Umbilical cord (tissue), 1 donor: ENCODE measurements at regions not wholly inside any gene's neighbourhood (a gene's known extent, or its start where the extent isn't known, plus 50 kb on each side); places are given as distances from the start of the nearest gene placed in this dataset.
"Not testable (repeated sequence)": the region's sequence is repeated elsewhere in the genome, so short reads cannot be mapped to it uniquely, and the experiment has no call there.

Experiments
- DNase-seq: peaks from one replicate; pipeline ENCODE4 v3.0.0-alpha.2; 2015; ENCODE audit warnings: low spot score

- peak; percentile 9 for DNase-seq
These were observed 425.2 kb upstream of the TBL1XR1 start for GRCh38 chr3:177622520-177622919.

DNA sequence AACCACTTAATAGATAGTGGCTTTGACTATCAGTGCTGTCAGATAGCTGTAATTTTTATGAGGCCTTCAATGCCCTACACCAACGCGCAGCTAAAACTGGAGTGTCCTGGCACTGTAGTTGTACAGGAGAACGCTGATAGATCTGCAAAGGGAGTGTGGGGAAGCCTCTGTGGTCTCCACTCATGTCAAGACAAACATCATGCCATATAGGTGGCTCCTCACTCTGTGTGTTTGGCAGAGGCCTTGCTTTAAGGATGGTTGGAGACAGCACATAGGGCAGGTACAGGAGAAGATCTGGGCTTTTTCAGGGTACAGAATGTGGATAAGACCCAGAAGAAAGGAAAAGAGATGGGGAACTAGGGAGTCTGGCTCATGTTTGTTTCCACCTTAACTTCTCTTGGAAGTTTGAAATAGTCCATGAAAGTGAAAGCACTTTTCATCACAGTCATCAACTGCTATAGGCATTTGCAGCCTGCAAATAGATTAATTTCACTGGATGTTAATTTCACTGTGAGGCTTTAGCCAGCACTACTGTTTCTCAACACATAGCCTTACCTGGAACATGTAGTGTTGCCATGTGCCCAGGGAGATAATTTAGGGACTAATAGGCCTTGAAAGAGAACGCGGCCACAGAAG lies 425.8 kb upstream of the TBL1XR1 start:
- DNase-seq, result no peak

- DNase-seq, result no peak
These were observed 427.5 kb upstream of the TBL1XR1 start for GRCh38 chr3:177624528-177625495.

DNA sequence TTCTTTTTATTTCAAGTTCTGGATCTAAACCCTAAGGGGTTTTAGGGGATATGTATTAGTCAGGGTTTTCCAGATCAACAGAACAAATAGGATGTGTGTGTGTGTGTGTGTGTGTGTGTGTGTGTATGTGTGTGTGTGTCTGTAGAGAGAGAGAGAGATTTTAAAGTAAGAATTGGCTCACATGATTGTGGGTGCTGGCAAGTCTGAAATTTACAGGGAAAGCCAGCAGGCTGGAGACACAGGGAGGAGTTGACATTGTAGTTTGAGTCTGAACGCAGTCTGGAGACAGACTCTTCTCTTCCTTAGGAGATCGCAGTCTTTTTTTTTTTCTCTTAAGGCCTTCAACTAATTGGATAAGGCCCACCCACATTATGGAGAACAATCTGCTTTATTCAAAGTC lies 428.8 kb upstream of the TBL1XR1 start:
- DNase-seq, result no peak

DNA sequence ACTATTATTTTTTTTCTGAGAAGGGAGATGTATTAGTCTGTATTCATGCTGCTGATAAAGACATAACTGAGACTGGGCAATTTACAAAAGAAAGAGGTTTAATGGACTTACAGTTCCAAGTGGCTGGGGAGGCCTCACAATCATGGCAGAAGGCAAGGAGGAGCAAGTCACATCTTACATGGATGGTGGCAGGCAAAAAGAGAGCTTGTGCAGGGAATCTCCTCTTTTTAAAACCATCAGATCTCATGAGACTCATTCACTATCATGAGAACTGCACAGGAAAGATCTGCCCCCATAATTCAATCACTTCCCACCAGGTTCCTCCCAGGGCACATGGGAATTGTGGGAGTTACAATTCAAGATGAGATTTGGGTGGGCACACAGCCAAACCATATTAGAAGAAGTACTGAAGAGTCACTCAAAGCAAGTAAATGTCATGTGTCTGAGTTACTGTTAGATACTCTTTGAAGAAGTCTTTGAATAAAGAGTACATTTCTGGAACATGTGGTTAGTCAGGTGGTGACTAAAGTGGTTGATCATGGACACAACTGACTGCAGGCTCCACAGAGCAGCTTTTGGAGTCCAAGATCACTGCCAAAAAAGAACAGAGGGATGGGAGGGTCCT lies 430.9 kb upstream of the TBL1XR1 start:
- DNase-seq, result not testable (repeated sequence)

GRCh38 chr3:177629276-177629675 lies 432.0 kb upstream of the TBL1XR1 start:
- no peak for DNase-seq

GRCh38 chr3:177633671-177634207 lies 436.5 kb upstream of the TBL1XR1 start:
- no peak for DNase-seq

- not testable (repeated sequence) for DNase-seq
These were observed 438.4 kb upstream of the TBL1XR1 start for GRCh38 chr3:177635601-177636106.

DNA sequence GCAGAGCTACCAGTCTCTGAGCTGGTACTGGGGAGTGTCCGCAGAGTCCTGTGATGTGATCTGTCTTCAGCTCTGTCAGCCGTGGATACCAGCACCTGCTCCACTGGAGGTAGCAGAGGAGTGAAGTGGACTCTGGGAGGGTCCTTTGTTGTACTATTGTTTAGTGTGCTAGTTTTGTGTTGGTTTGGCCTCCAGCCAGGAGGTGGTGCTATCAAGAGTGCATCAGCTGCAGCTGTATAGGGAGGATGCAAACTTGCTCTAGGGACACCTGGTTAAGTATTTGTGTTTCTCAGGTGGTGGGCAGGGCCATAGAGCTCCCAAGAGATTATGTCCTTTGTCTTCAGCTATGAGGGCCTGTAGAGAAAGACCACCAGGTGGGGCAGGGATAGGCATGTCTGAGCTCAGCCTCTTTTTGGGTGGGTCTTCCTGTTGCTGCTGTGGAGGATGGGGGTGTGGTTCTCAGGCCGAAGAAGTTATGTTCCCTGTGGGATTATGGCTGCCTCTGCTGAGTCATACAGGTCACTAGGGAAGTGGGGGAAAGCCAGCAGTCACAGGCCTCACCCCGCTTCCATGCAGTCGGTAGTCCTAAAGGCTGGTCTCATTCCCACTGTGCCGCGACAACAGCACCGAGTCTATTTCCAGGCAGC lies 443.2 kb upstream of the TBL1XR1 start:
- no peak for DNase-seq

GRCh38 chr3:177641206-177641605 lies 443.9 kb upstream of the TBL1XR1 start:
- no peak for DNase-seq

- no peak for DNase-seq
These were observed 444.9 kb upstream of the TBL1XR1 start for GRCh38 chr3:177642042-177642803.

GRCh38 chr3:177642804-177643125 lies 445.5 kb upstream of the TBL1XR1 start:
- no peak for DNase-seq

- DNase-seq, result no peak
These were observed 449.5 kb upstream of the TBL1XR1 start for GRCh38 chr3:177646749-177647148.

GRCh38 chr3:177647341-177647740 lies 450.1 kb upstream of the TBL1XR1 start:
- no peak for DNase-seq

DNA sequence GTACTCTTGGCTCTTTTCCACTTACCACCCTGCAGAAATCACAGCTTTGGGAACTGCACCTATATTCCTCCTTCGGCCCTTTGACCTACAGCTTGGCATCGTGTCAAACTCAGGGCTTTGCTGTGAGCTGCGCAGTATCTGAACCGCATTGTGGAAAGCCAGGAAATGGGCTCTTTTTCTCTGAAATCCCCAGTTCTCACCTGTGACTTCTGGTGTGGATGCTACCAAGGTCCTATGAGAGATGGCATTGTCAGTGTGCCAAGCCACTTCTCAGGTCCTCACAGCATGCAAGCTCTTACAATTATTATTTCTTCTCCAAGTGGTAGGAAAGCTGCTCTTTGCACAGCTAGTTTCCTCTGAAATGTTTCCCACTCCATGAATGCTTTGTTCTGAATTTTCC lies 450.6 kb upstream of the TBL1XR1 start:
- no peak for DNase-seq

- DNase-seq, result no peak
These were observed 455.4 kb upstream of the TBL1XR1 start for GRCh38 chr3:177652556-177653291.

GRCh38 chr3:177657243-177657642 lies 460.0 kb upstream of the TBL1XR1 start:
- DNase-seq, result no peak

- DNase-seq, result no peak
These were observed 461.1 kb upstream of the TBL1XR1 start for GRCh38 chr3:177658354-177658753.

GRCh38 chr3:177664380-177665103 lies 467.3 kb upstream of the TBL1XR1 start:
- DNase-seq, result not testable (repeated sequence)
